NB4 (cell line): ENCODE measurements at regions not wholly inside any gene's neighbourhood (a gene's known extent, or its start where the extent isn't known, plus 50 kb on each side); places are given as distances from the start of the nearest gene placed in this dataset.

ENCODE experiments used
- CTCF ChIP-seq: IDR thresholded peaks from one replicate; pipeline ENCODE4 v1.5.1; 2012; ENCODE audit warnings: low read depth, low read length
- TF ChIP-seq, protein P1 (sequence below): IDR thresholded peaks from 2 replicates; pipeline ENCODE4 v1.6.1; 2011; ENCODE audit warnings: low read depth, low read length

DNA sequence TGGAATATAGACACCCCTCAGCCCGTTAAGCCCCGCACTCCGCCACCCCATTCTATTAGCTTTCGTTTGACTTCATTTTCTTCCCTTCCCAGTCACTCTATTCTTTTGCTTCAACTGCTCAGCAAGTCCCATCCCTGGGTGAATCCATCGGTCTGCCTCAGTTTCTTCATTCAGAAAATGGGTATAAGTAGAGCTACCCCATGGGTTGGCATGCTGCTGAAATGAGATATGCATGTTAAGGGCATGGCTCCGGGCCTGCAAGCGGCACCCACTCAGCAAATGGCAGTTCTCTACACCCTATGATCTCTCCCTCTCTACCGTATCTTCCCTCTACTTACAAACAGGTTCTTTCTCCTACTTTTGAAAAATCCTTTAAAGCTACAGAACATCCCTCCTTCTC, 87.8 kb upstream of the IRF2BP2 start:
- TF ChIP-seq, protein P1, sequence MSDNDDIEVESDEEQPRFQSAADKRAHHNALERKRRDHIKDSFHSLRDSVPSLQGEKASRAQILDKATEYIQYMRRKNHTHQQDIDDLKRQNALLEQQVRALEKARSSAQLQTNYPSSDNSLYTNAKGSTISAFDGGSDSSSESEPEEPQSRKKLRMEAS: no peak
- no peak for TF ChIP-seq CTCF
